HG03108 (cell line): ENCODE measurements at regions not wholly inside any gene's neighbourhood (a gene's known extent, or its start where the extent isn't known, plus 50 kb on each side); places are given as distances from the start of the nearest gene placed in this dataset.
A peak's percentile ranks its signal among the peaks of the same experiment; 100 is the strongest.

ENCODE experiments used
- ATAC-seq: cut with Tn5 transposase; IDR thresholded peaks from one replicate; pipeline ENCODE4 v1.9.1; 2021; ENCODE audit warnings: moderate library complexity; ENCODE audit not compliant: unreplicated experiment

- ATAC-seq = no peak
Observed at GRCh38 chr2:38509947-38510326, 92.8 kb downstream of the HNRNPLL start.

DNA sequence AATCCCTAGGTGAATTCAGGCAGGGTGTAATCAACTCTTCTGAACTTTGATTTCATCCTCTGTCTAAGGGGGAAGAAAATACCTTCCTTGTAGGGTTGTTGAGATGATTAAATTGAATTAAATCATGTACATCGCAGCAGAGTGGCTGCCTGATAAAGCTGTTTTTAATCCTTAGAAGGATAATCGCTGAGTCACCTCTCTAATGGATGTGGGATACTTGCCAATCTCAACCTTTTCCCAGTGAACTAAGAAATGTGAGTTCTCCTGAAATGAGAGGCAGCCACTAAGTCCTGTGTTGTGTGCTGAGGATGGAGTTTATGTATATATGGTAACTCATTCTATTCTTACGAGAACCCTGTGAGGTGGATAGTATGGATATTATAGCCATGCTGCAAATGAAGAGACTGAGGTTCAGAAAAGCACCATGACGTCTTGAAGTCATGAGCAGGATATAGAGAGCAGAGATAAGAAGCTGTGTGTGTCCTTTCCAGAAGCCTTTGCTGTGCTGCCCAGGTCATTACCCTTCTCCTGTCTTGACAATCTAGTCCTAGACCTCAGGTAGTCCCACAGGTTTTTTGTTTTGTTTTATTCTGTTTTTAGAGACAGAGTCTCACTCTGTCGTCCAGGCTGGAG, 93.3 kb downstream of the HNRNPLL start:
- no peak for ATAC-seq

- peak; percentile 67 for ATAC-seq
Observed at GRCh38 chr2:38508311-38509039, 94.3 kb downstream of the HNRNPLL start.

DNA sequence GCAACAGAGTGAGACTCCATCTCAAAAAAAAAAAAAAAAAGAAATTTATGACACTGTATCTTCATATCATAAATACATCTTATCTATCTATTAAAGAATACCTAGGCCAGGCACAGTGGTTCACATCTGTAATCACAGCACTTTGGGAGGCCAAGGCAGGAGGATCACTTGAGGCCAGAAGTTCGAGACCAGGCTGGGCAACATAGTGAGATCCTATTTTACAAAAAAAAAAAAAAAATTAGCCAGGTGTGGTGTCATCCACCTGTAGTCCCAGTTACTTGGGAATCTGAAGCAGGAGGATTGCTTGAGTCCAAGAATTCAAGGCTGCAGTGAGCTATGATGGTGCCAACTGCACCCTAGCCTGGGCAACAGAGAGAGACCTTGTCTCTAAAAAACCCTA, 95.0 kb downstream of the HNRNPLL start:
- no peak for ATAC-seq

- no peak for ATAC-seq
Observed at GRCh38 chr2:38505779-38506178, 96.9 kb downstream of the HNRNPLL start.

DNA sequence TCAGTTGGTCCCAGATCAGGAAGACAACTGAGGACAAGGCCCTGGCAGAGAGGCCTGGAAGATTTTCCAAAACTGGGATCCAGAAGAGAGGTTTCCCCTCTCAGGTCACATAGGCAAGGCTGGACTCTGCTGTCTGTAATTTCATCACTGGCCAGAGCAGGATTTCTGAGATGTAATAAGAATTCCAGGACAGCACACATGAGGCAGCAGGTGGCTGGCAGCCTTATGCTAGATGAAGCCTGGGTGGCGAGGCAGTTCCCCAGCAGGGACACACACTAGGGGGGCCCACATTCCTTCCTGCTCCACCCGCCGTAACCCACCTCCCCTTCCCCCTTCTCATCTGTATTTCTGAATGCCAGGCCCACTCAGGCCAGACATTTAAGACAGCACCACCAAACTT, 98.6 kb downstream of the HNRNPLL start:
- no peak for ATAC-seq

- no peak for ATAC-seq
Observed at GRCh38 chr2:38502107-38502506, 100.6 kb downstream of the HNRNPLL start.

DNA sequence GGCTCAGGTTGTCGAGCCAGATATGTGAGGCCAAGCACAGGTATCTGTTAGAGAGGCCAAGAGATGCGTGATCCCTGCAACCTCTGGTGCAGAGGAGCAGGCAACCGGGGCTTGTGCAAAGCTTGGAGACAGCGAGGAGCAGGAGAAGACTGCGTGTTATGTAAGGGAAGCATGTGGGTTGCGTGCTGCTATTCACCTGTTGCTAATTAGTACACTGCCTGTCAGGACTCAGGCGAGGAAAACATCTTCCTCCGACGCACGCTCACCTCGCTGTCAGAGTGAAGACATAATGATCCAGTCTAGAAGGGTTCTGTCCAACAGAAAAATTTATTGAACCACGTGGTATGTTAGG, 102.5 kb downstream of the HNRNPLL start:
- ATAC-seq = no peak

DNA sequence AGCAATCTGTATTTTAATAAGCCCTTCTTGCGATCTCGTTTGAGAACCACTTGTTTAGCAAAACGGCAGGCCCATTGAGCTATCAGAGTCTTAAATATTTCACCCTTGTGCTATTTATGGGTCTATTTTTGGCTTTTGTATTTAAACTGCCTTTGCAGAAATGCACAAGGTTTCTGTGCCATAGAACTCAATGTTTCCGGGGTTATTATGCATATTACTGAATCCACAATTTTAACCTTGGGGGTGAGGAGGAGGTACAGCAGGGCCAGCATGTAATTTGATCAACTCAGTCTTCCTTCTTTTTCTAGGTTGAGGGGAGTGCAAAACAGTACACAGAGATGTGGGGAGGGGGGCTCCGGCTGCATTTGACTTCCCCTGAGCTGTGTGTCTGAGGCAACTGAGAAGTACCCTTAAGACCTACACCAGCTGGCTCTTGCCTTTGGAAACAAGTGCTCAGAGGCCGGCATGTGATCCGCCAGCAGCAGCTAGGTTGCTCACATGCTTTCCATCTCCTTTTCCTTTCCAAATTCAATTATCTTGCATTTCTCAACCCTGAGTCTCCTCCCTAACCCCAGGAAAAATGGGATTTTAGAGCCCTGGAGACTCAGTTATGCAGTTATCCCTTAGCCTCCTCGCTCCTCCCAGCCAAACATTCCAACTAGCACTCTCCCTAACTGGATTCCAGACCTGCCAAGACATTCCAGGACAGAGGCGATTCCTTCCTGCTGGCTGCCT, 103.0 kb downstream of the HNRNPLL start:
- no peak for ATAC-seq

DNA sequence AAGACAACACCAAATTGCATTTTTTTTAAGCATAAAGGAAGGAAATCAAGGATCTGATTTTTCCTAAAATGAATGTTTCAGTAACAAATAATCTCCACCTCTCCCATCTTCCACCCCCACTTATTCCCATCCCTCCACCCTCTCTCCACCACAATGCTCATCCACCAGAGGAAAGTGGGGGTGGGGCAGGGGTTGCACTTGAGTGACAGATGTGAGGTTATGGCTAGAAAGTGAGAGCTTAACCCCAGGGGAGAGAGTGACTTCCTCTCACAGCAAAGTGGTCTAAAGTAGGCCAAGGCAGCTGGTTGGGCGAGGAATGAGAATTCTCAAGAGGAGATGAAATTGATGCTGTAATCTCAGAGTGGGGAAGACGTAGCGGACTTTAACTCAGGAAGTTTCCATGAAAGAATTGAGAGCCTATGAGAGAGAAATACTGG, 104.7 kb downstream of the HNRNPLL start:
- ATAC-seq = peak; percentile 72

- no peak for ATAC-seq
Observed at GRCh38 chr2:38497670-38498037, 105.1 kb downstream of the HNRNPLL start.

DNA sequence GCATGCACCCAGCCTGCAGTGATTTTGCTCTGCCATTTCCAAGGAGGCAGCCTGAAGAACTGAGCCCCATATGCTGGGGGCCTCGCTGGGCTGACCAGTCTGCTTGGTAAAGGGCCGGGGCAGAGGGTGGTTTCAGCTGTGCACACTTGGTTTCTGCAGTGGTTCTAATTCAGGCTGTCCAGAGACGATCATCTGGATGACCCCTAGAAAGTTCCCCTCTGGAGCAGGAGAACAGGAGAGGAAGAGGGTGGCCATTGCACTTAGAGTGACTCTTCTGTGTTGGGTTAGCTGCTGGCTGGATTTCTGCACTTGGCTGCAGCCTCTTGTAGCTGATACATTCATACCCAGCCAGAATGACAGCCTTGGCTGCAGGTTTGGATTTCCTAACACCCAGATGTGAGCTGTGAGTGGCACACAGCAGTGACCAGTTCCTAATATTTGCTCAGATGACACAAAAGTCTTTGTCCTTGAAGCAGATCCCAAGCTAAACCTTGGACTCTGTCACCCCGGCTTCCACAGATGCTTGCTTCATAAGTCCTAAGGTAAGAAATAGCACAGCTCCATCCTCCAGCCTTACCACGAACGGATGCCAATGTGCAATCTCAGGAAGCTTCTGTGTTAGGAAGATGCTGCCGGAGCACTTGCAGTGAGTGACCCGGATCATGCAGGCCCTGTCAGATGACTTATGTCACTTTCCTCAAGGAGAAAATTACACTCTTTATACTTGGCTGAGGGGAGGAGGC, 105.6 kb downstream of the HNRNPLL start:
- ATAC-seq = no peak

GRCh38 chr2:38495880-38496279, 106.8 kb downstream of the HNRNPLL start:
- ATAC-seq = no peak

DNA sequence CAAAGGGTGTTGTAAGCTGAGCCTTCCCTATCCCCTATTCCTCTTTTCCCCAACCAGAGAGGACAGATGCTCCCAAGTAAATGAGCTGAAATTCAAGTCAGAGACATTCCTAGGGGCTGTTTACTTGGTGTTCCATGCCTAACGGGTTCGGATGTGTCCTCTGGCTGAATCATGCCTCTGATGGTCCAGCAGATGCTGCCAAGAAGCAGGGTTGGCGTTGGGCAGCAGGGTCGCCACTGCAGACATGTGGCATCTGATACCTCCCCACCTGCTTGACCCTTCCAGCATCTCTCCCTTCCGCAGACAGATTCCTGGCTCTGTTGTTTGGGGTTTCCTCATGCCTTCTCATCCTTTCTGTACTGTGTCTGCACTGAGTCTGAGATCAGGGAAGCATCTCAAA, 108.3 kb downstream of the HNRNPLL start:
- ATAC-seq = no peak

DNA sequence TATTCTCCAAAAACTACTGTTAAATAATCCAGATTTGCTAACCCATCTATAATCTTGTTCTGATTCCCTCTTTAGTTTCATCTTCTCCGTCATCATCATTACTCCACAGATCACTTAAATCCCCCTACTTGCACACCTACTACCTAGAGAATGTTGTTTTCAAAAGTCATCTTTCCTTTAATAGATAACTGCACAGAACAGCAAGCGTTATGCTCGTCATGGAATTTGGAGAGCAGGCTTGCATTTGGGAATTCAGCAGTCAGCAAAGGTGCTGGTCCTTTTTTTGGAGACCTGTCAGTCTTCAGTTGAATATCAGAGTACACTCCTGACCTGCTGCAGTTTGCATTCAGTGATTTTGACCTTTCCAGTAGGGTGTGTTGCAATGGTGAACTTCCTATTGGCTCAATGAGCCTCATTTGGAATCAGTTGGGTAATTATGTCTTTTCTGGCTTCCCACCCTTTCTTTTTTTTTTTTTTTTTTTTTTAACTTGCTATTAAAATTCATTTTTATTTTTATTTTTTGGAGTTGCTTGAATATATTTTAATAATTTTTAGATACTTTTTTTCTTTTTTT, 110.6 kb downstream of the HNRNPLL start:
- no peak for ATAC-seq

- no peak for ATAC-seq
Observed at GRCh38 chr2:38491436-38491835, 111.3 kb downstream of the HNRNPLL start.

GRCh38 chr2:38489846-38490245, 112.8 kb upstream of the ATL2 start:
- no peak for ATAC-seq

- ATAC-seq = no peak
Observed at GRCh38 chr2:38487852-38488251, 110.8 kb upstream of the ATL2 start.

- no peak for ATAC-seq
Observed at GRCh38 chr2:38486213-38487026, 109.3 kb upstream of the ATL2 start.

- ATAC-seq = peak; percentile 59
Observed at GRCh38 chr2:38485734-38486133, 108.7 kb upstream of the ATL2 start.
